PC-3 (cell line): ENCODE measurements at regions not wholly inside any gene's neighbourhood (a gene's known extent, or its start where the extent isn't known, plus 50 kb on each side); places are given as distances from the start of the nearest gene placed in this dataset.

Experiments used
- ATAC-seq: fragments of 200-7000 bp; cut with Tn5 transposase; 2 replicates; pipeline ENCODE4 v1.9.1; 2020; ENCODE audit warnings: mild to moderate bottlenecking, moderate library complexity
- BruUV-seq: library from RNA; stranded (reverse); fragments of 400-500 nt; replicated peaks from 2 replicates; lab custom pipeline; 2021; lab: Mats Ljungman, UMichigan
- CTCF ChIA-PET: fragments of 300-600 bp; sonication (Branson Sonifier 250); formaldehyde crosslinking; loops from one replicate; lab custom pipeline; 2022; ENCODE audit warnings: antibody characterized with exemption; lab: Charles Lee
- POLR2A ChIA-PET: fragments of 300-600 bp; sonication (Branson Sonifier 250); formaldehyde crosslinking; loops from one replicate; lab custom pipeline; 2022; ENCODE audit warnings: antibody characterized with exemption; ENCODE audit not compliant: unreplicated experiment; lab: Charles Lee
- DNase-seq: peaks from one replicate; pipeline ENCODE4 v3.0.0-alpha.2; 2015
- H2AFZ ChIP-seq: fragments of 300-600 bp; sonication (generic); 2 replicates; pipeline ENCODE4 v1.6.0; 2016; ENCODE audit warnings: antibody characterized with exemption, low read length
- H3F3A ChIP-seq: fragments of 300-600 bp; sonication (generic); one replicate; pipeline ENCODE4 v1.6.0; 2017; ENCODE audit warnings: antibody characterized with exemption, low read length, control low read depth, mild to moderate bottlenecking; ENCODE audit not compliant: unreplicated experiment
- H3K27ac ChIP-seq: fragments of 300-600 bp; sonication (generic); 2 replicates; pipeline ENCODE4 v1.5.1; 2016; ENCODE audit warnings: mild to moderate bottlenecking, low read length
- H3K27me3 ChIP-seq: fragments of 300-600 bp; sonication (generic); 2 replicates; pipeline ENCODE4 v1.6.1; 2016; ENCODE audit warnings: low read length, mixed read lengths
- H3K36me3 ChIP-seq: fragments of 300-600 bp; sonication (generic); 2 replicates; pipeline ENCODE4 v1.6.1; 2016; ENCODE audit warnings: low read depth, mixed run types, low read length, mixed read lengths
- H3K4me1 ChIP-seq: fragments of 300-600 bp; sonication (generic); 2 replicates; pipeline ENCODE4 v1.5.1; 2016; ENCODE audit warnings: low read length; ENCODE audit not compliant: insufficient read depth
- H3K4me2 ChIP-seq: fragments of 300-600 bp; sonication (generic); 2 replicates; pipeline ENCODE4 v1.6.0; 2016; ENCODE audit warnings: low read length
- H3K4me3 ChIP-seq: fragments of 300-600 bp; sonication (generic); 2 replicates; pipeline ENCODE4 v1.5.1; 2016; ENCODE audit warnings: mild to moderate bottlenecking, low read length, mixed read lengths
- H3K79me2 ChIP-seq: fragments of 300-600 bp; sonication (generic); 2 replicates; pipeline ENCODE4 v1.6.1; 2017; ENCODE audit warnings: low read length, mixed read lengths
- H3K9ac ChIP-seq: fragments of 300-600 bp; sonication (generic); 2 replicates; pipeline ENCODE4 v1.6.0; 2016; ENCODE audit warnings: mild to moderate bottlenecking, low read length
- H3K9me2 ChIP-seq: fragments of 300-600 bp; sonication (generic); replicated peaks from 2 replicates; pipeline ENCODE4 v1.6.1; 2016; ENCODE audit warnings: mixed run types, low read length, mixed read lengths
- H3K9me3 ChIP-seq: fragments of 300-600 bp; sonication (generic); 2 replicates; pipeline ENCODE4 v1.6.1; 2016; ENCODE audit warnings: low read length, mixed read lengths
- H4K20me1 ChIP-seq: fragments of 300-600 bp; sonication (generic); 2 replicates; pipeline ENCODE4 v1.6.1; 2016; ENCODE audit warnings: low read length, mixed read lengths
- EZH2 ChIP-seq: fragments of 300-600 bp; sonication (generic); IDR thresholded peaks from one replicate; pipeline ENCODE4 v1.6.1; 2017; ENCODE audit warnings: antibody characterized with exemption, mild to moderate bottlenecking, low read length; ENCODE audit not compliant: unreplicated experiment
- EZH2phosphoT487 ChIP-seq: fragments of 300-600 bp; sonication (generic); IDR thresholded peaks from 2 replicates; pipeline ENCODE4 v1.6.1; 2018; ENCODE audit warnings: mild to moderate bottlenecking, antibody characterized with exemption, low read length, borderline replicate concordance
- intact Hi-C: fragments of 100-400 bp; cut with micrococcal nuclease; formaldehyde crosslinking; loops from 2 replicates; pipeline ENCODE4 v1.9.0; 2023
- TF ChIP-seq, protein P1 (sequence below): fragments of 300-600 bp; sonication (generic); conservative IDR thresholded peaks from 2 replicates; pipeline ENCODE4 v1.5.1; 2017; ENCODE audit warnings: antibody characterized with exemption, low read depth, mild to moderate bottlenecking, low read length

DNA sequence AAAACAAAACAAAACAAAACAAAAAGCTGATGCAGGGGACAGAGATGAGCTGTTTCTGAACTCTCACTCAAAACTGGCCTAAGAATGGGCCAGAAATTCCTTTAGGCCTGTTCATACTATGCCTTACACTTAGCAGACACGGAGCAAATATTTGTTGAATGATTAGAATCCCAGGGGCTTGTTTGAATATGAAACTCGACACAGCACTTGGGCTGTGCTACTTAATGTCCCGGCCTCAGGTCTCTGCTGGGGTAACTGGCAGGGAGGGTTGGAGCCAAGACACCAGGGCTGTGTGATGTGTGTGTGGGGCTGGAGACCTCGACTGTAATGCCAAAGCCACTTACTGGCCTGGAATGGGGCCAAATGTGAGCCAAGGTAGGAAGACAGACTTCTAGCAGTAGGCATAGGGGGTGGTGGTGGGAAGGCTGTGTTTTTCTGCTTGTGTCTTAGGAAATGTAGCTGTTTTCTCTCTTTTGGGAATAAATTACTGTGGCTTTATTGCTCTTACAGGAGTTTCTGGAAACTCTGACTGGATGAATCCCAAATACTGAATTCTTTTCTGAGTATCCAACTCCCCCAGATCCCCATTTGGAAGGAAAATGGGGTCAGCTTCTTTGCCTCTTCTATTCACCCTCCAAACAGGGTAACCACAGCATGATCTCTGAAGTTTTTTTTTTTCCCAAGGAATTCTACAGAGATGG, 66.7 kb downstream of the EMX2 start:
- DNase-seq (peak; percentile 93), ATAC-seq (peak; percentile 98)
- intact Hi-C loops, result loop anchor here (2.0 kb wide), 1 partner anchor 44 kb away; no protein-coding TSS in a partner anchor
- TF ChIP-seq EZH2, result no peak
- Histone ChIP-seq H3K79me2 (no peaks in the 10 kb centered on the region), H3K4me3 (no peak overlapping the region), H3K9me2 (no peaks in the 10 kb centered on the region), H3K9ac (no peak overlapping the region), H3K4me2 (peak overlapping the region; percentile 65), H2AFZ (no peak overlapping the region), H3K4me1 (peaks cover 17% of the 10 kb centered on the region), H3K9me3 (no peaks in the 10 kb centered on the region), H3F3A (no peaks in the 10 kb centered on the region), H3K27me3 (no peaks in the 10 kb centered on the region), H3K36me3 (no peaks in the 10 kb centered on the region), H3K27ac (peak overlapping the region; percentile 28; the same call in 1 of the 2 replicates), H4K20me1 (no peaks in the 10 kb centered on the region)
- ChIA-PET POLR2A (interaction anchor here (0.7 kb wide), 1 partner anchor 258 kb away, joined by 3 read pairs; no protein-coding TSS in a partner anchor), CTCF (interaction anchor here (0.6 kb wide), 1 partner anchor 91 kb away, joined by 4 read pairs; no protein-coding TSS in a partner anchor)
- no TSS peak for BruUV-seq

DNA sequence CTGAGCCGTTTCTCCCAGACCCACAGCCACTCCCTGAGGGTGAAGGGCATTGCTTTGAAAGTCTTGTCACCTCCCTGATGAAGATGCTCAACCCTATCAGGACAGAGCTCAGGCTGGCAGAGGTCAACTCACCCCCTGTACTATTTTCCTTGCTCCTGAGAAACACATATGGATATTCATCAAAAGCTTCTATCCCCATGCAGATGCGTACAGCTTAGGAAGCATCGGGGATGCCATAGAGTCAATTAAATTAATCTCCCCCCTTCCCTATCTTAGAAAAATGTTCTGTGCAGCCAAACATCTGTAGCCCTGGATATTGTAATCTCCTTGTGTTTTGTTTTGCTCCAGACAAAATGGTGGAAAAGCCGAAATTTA, 67.2 kb downstream of the EMX2 start:
- H3K4me2 ChIP-seq, result peak overlapping the region; percentile 65
- BruUV-seq, result no TSS peak
- CTCF ChIA-PET, result no interaction called here

DNA sequence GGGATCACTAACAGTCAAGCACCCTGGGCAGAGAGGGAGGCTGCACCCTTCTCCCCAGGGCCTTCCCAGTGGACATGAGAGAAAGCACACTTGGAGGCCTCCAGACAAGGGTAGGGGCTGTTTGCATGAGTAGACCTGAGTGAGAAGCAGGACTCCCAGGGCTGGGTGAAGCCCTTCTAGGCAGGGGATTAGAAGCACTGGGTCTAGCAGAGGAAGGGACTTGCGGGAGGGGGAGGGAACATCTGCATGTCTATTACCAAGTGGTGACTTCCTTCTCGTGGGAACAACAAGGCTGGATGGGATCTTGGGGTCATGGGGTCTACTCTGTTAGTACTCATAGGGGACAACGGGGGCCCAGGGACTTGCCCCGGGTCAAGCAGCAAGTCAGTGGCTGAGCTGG, 67.8 kb downstream of the EMX2 start:
- no peak overlapping the region for H3K4me3 ChIP-seq
- H2AFZ ChIP-seq, result no peak overlapping the region
- H3K9me3 ChIP-seq, result no peaks in the 10 kb centered on the region
- DNase-seq (no peak), ATAC-seq (no peak)
- no peaks in the 10 kb centered on the region for H3F3A ChIP-seq
- no peak overlapping the region for H3K4me2 ChIP-seq
- intact Hi-C loops, result no loop called here
- no peaks in the 10 kb centered on the region for H4K20me1 ChIP-seq
- ChIA-PET CTCF (no interaction called here), POLR2A (no interaction called here)
- H3K27ac ChIP-seq, result no peak overlapping the region
- no TSS peak for BruUV-seq
- H3K27me3 ChIP-seq, result no peaks in the 10 kb centered on the region
- H3K9me2 ChIP-seq, result no peaks in the 10 kb centered on the region
- TF ChIP-seq, protein P1, sequence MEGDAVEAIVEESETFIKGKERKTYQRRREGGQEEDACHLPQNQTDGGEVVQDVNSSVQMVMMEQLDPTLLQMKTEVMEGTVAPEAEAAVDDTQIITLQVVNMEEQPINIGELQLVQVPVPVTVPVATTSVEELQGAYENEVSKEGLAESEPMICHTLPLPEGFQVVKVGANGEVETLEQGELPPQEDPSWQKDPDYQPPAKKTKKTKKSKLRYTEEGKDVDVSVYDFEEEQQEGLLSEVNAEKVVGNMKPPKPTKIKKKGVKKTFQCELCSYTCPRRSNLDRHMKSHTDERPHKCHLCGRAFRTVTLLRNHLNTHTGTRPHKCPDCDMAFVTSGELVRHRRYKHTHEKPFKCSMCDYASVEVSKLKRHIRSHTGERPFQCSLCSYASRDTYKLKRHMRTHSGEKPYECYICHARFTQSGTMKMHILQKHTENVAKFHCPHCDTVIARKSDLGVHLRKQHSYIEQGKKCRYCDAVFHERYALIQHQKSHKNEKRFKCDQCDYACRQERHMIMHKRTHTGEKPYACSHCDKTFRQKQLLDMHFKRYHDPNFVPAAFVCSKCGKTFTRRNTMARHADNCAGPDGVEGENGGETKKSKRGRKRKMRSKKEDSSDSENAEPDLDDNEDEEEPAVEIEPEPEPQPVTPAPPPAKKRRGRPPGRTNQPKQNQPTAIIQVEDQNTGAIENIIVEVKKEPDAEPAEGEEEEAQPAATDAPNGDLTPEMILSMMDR, result no peak
- no peak for TF ChIP-seq EZH2
- TF ChIP-seq EZH2phosphoT487, result no peak
- H3K36me3 ChIP-seq, result no peaks in the 10 kb centered on the region
- H3K4me1 ChIP-seq, result peaks cover 17% of the 10 kb centered on the region
- H3K9ac ChIP-seq, result no peak overlapping the region
- no peaks in the 10 kb centered on the region for H3K79me2 ChIP-seq

More for the DNA sequence above, 67.2 kb downstream of the EMX2 start:
- no peaks in the 10 kb centered on the region for H3K79me2 ChIP-seq
- H3K4me3 ChIP-seq, result no peak overlapping the region
- H3K9me3 ChIP-seq, result no peaks in the 10 kb centered on the region
- no peak for TF ChIP-seq EZH2
- TF ChIP-seq, protein P1, result no peak
- no peak for TF ChIP-seq EZH2phosphoT487
- intact Hi-C loops, result loop anchor here (2.0 kb wide), 1 partner anchor 43 kb away; no protein-coding TSS in a partner anchor
- H3K9me2 ChIP-seq, result no peaks in the 10 kb centered on the region
- POLR2A ChIA-PET, result interaction anchor here (0.7 kb wide), 1 partner anchor 258 kb away, joined by 3 read pairs; no protein-coding TSS in a partner anchor
- H3K36me3 ChIP-seq, result no peaks in the 10 kb centered on the region
- no peaks in the 10 kb centered on the region for H3F3A ChIP-seq
- ATAC-seq (no peak), DNase-seq (no peak)
- H2AFZ ChIP-seq, result no peak overlapping the region
- H3K9ac ChIP-seq, result no peak overlapping the region
- H3K27ac ChIP-seq, result 0 out of 2 replicates have a peak overlapping the region, but pooled peaks have one; percentile 28
- H3K4me1 ChIP-seq, result peaks cover 17% of the 10 kb centered on the region
- no peaks in the 10 kb centered on the region for H3K27me3 ChIP-seq
- H4K20me1 ChIP-seq, result no peaks in the 10 kb centered on the region
